ENCODE measurements at regions not wholly inside any gene's neighbourhood (a gene's known extent, or its start where the extent isn't known, plus 50 kb on each side); places are given as distances from the start of the nearest gene placed in this dataset.

DNA sequence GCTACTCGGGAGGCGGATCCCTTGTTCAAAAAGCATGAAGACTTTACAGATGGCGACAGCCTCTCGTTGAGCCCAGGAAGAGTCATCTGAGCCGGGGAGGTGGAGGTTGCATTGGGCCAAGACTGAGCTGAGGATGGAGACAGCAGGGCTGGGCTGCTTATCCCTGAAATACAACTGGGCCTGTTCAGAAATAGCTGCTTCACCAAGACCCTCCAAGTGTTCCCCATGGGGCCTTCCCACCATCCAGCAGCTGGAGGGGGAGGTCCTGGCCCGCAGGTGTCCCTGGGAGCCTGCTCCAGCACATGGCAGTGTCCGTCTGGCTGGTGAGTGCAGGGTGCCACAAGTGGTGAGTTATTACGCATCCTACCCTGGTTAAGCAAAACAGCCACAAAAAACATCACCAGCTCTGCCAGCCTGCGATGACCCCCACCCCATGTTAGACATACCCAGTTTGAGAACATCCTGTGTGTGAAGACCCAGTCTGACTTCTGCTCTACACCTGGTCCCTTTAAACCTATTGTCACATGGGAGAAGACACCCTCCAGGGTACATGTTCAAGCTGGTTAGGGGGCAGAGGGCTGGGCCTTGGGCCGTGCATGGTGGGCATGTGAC, 93.1 kb upstream of the TMPRSS2 start:
- Histone ChIP-seq H3K18ac (ENCODE audit: extremely low read depth, low read length) (no peak overlapping the region), H4K20me1 (replicated peaks in 1 of 2; ENCODE audit: control insufficient read depth in 1 of 2, insufficient read depth in 2 of 2, low read length in 2 of 2) (no peaks in the 10 kb centered on the region), H3K9ac (replicated peaks in 1 of 4; ENCODE audit: extremely low read depth in 1 of 4, low read depth in 3 of 4, low read length in 3 of 4) (no peak overlapping the region), H2AK5ac (ENCODE audit: low read depth, low read length) (no peak overlapping the region), H3K27me3 (replicated peaks in 1 of 4; ENCODE audit: control insufficient read depth in 3 of 4, extremely low read depth in 1 of 4, insufficient read depth in 3 of 4, low read length in 3 of 4) (no peaks in the 10 kb centered on the region), H2BK15ac (ENCODE audit: low read length) (no peak overlapping the region; the same call in 1 of the 2 replicates), H3K27ac (ENCODE audit: low read depth, low read length) (no peak overlapping the region), H3K4me3 (ENCODE audit: extremely low read depth in 1 of 4, insufficient read depth in 2 of 4, low read depth in 3 of 4, low read length in 4 of 4) (no peak overlapping the region), H2BK20ac (ENCODE audit: low read length) (no peak overlapping the region), H3K9me3 (ENCODE audit: insufficient read depth in 2 of 2, low read depth in 1 of 2, low read length in 1 of 2) (no peaks in the 10 kb centered on the region), H3K23me2 (ENCODE audit: low read depth, low read length) (no peaks in the 10 kb centered on the region), H3K36me3 (ENCODE audit: control insufficient read depth in 2 of 4, insufficient read depth in 4 of 4, low read length in 3 of 4) (no peaks in the 10 kb centered on the region), H3K79me2 (ENCODE audit: control insufficient read depth in 1 of 2, insufficient read depth in 2 of 2, low read length in 2 of 2) (no peaks in the 10 kb centered on the region), H3K56ac (replicated peaks; ENCODE audit: insufficient read length, low read depth, low read length) (no peak overlapping the region), H4K8ac (ENCODE audit: extremely low read depth, insufficient read depth, low read length) (no peak overlapping the region), H2BK5ac (ENCODE audit: low read depth, low read length) (no peak overlapping the region), H2BK120ac (replicated peaks; ENCODE audit: low read depth, low read length) (no peak overlapping the region), H2BK12ac (ENCODE audit: low read depth, low read length) (no peak overlapping the region), H3K4me1 (replicated peaks in 1 of 4; ENCODE audit: control insufficient read depth in 3 of 4, insufficient read depth in 4 of 4, low read length in 3 of 4) (peaks cover 0 to 15% (median 7%) of the 10 kb centered on the region in 4 experiments; a peak in 4 of 7 replicates), H3K4me2 (ENCODE audit: insufficient read depth in 1 of 2, low read depth in 2 of 2, low read length in 2 of 2) (no peak overlapping the region), H3K79me1 (ENCODE audit: low read depth, low read length) (no peaks in the 10 kb centered on the region), H4K5ac (ENCODE audit: insufficient read length, low read depth, low read length) (no peak overlapping the region), H3K23ac (ENCODE audit: insufficient read length) (no peak overlapping the region), H4K91ac (replicated peaks; ENCODE audit: insufficient read length, low read length) (no peak overlapping the region), H3K4ac (replicated peaks; ENCODE audit: insufficient read length, low read depth, low read length) (no peak overlapping the region), H2AFZ (ENCODE audit: low read length) (no peak overlapping the region), H3K14ac (ENCODE audit: insufficient read length) (no peak overlapping the region)
- no peak for FAIRE-seq
- ChIA-PET POLR2A (ENCODE audit: partially characterized antibody) (no interaction called here), CTCF (ENCODE audit: partially characterized antibody) (interaction anchor here (0.8 to 3.1 kb wide), 8 partner anchors 9 to 318 kb away, joined by 3 to 19 read pairs (median 6); no protein-coding TSS in a partner anchor)
- no peak for DNase-seq (ENCODE audit: low read depth in 1 of 2, low spot score in 2 of 2)
- WGBS, 2 experiments (ENCODE audit: extremely low coverage in 1 of 2, insufficient coverage in 1 of 2, insufficient read length in 1 of 2, insufficient replicate concordance in 2 of 2, low coverage in 1 of 2, low lambda C conversion rate in 2 of 2, missing lambda C conversion rate in 1 of 2): 88% methylated on average over 10 of the region's 10 CpGs; no CpG with 5 or more reads in 1 of the 2 experiments
- TF ChIP-seq SIRT6 (IDR thresholded peaks at IDR 0.05; ENCODE audit: low read length): no peak
- no peak for TF ChIP-seq HDAC6 (IDR thresholded peaks at IDR 0.05; ENCODE audit: low read depth, low read length)
- no peak for TF ChIP-seq TAF7 (optimal IDR thresholded peaks at IDR 0.05; ENCODE audit: borderline replicate concordance, low read depth, low read length)
- TF ChIP-seq CHD1 (IDR thresholded peaks at IDR 0.05; ENCODE audit: low read depth, low read length): no peak
- TF ChIP-seq MAFK (IDR thresholded peaks at IDR 0.05; ENCODE audit: low read depth, low read length): no peak
- TF ChIP-seq KDM5A (IDR thresholded peaks at IDR 0.05; ENCODE audit: low read length): no peak
- no peak for TF ChIP-seq HDAC2 (IDR thresholded peaks at IDR 0.05; ENCODE audit: borderline replicate concordance in 1 of 2, low read depth in 2 of 2, low read length in 2 of 2)
- no peak for TF ChIP-seq TAF1 (IDR thresholded peaks at IDR 0.05; ENCODE audit: low read depth, low read length)
- no peak for TF ChIP-seq POLR2AphosphoS5 (IDR thresholded peaks at IDR 0.05; ENCODE audit: low read depth, low read length)
- TF ChIP-seq SP2 (IDR thresholded peaks at IDR 0.05; ENCODE audit: low read length): no peak
- no peak for TF ChIP-seq GABPA (IDR thresholded peaks at IDR 0.05; ENCODE audit: borderline replicate concordance, insufficient read depth, low read length)
- TF ChIP-seq KDM1A (IDR thresholded peaks at IDR 0.05; ENCODE audit: borderline replicate concordance, low read length): no peak
- TF ChIP-seq SRF (IDR thresholded peaks at IDR 0.05; ENCODE audit: low read depth, low read length): no peak
- no peak for TF ChIP-seq TCF12 (IDR thresholded peaks at IDR 0.05; ENCODE audit: low read depth, low read length)
- TF ChIP-seq JUN (IDR thresholded peaks at IDR 0.05; ENCODE audit: low read depth, low read length): no peak

All from H1 (cell line).